ENCODE measurements at regions not wholly inside any gene's neighbourhood (a gene's known extent, or its start where the extent isn't known, plus 50 kb on each side); places are given as distances from the start of the nearest gene placed in this dataset.

GRCh38 chr2:191559569-191559968, 118.4 kb upstream of the NABP1 start:
- no peak for DNase-seq (ENCODE audit: low read depth)

GRCh38 chr2:191560411-191560980, 117.4 kb upstream of the NABP1 start:
- no peak for DNase-seq (ENCODE audit: low read depth)

GRCh38 chr2:191565120-191565519, 112.8 kb upstream of the NABP1 start:
- DNase-seq (ENCODE audit: low read depth): no peak

GRCh38 chr2:191565647-191566198, 112.2 kb upstream of the NABP1 start:
- DNase-seq (ENCODE audit: low read depth): no peak

GRCh38 chr2:191566344-191566743, 111.6 kb upstream of the NABP1 start:
- peak; percentile 63 for DNase-seq (ENCODE audit: low read depth)

- DNase-seq (ENCODE audit: low read depth): no peak
Observed at GRCh38 chr2:191567206-191567605, 110.7 kb upstream of the NABP1 start.

GRCh38 chr2:191569025-191569424, 108.9 kb upstream of the NABP1 start:
- DNase-seq (ENCODE audit: low read depth): no peak

GRCh38 chr2:191571163-191571769, 106.7 kb upstream of the NABP1 start:
- no peak for DNase-seq (ENCODE audit: low read depth)

- DNase-seq (ENCODE audit: low read depth): no peak
Observed at GRCh38 chr2:191572319-191572718, 105.6 kb upstream of the NABP1 start.

- DNase-seq (ENCODE audit: low read depth): no peak
Observed at GRCh38 chr2:191573216-191573615, 104.7 kb upstream of the NABP1 start.

GRCh38 chr2:191574232-191574631, 103.7 kb upstream of the NABP1 start:
- DNase-seq (ENCODE audit: low read depth): no peak

- DNase-seq (ENCODE audit: low read depth): no peak
Observed at GRCh38 chr2:191577605-191578004, 100.3 kb upstream of the NABP1 start.

GRCh38 chr2:191578031-191578430, 99.9 kb upstream of the NABP1 start:
- DNase-seq (ENCODE audit: low read depth): no peak

- DNase-seq (ENCODE audit: low read depth): no peak
Observed at GRCh38 chr2:191580581-191580980, 97.4 kb upstream of the NABP1 start.

GRCh38 chr2:191581003-191581402, 96.9 kb upstream of the NABP1 start:
- DNase-seq (ENCODE audit: low read depth): no peak

- no peak for DNase-seq (ENCODE audit: low read depth)
Observed at GRCh38 chr2:191582355-191582754, 95.6 kb upstream of the NABP1 start.

GRCh38 chr2:191591025-191591424, 86.9 kb upstream of the NABP1 start:
- no peak for DNase-seq (ENCODE audit: low read depth)

- no peak for DNase-seq (ENCODE audit: low read depth)
Observed at GRCh38 chr2:191593622-191594385, 84.1 kb upstream of the NABP1 start.

GRCh38 chr2:191597186-191597751, 80.7 kb upstream of the NABP1 start:
- DNase-seq (ENCODE audit: low read depth): no peak

- no peak for DNase-seq (ENCODE audit: low read depth)
Observed at GRCh38 chr2:191598296-191598695, 79.6 kb upstream of the NABP1 start.

- no peak for DNase-seq (ENCODE audit: low read depth)
Observed at GRCh38 chr2:191601060-191601459, 76.9 kb upstream of the NABP1 start.

GRCh38 chr2:191604154-191604553, 73.8 kb upstream of the NABP1 start:
- no peak for DNase-seq (ENCODE audit: low read depth)

- DNase-seq (ENCODE audit: low read depth): no peak
Observed at GRCh38 chr2:191607096-191607495, 70.8 kb upstream of the NABP1 start.

All from stimulated activated CD8-positive, alpha-beta memory T cell treated with anti-CD3 and anti-CD28 coated beads, Interleukin-15, amount 100 ng/mL, for 1 hour (primary cell).